CD4-positive, alpha-beta T cell treated with Interferon alpha-2 for 1 hour (primary cell): ENCODE measurements at regions not wholly inside any gene's neighbourhood (a gene's known extent, or its start where the extent isn't known, plus 50 kb on each side); places are given as distances from the start of the nearest gene placed in this dataset.
"Not testable (repeated sequence)": the region's sequence is repeated elsewhere in the genome, so short reads cannot be mapped to it uniquely, and the experiment has no call there.

Experiments used
- DNase-seq, 2 donors: peaks; one replicate each; pipeline ENCODE4 v3.0.0-alpha.2; 2020 to 2022

DNA sequence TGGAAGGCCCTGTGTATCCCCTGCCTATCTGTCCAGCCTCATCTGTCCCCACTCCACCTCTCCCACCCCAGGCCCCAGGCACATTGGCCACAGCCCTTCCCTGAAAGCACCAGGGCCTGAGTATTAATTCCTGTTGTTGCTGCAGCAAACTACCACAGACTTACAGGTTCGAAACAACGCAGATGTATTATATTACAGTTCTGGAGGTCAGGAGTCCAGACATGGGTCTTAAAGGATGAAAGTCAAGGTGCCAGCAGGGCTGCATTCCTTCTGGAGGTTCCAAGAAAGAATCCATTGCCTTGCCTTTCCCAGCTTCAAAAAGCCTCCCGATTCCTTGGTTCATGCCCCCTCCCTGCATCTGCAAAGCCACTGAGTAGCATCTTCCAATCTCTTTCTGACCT, 78.7 kb upstream of the LAPTM4A start:
- no peak for DNase-seq

DNA sequence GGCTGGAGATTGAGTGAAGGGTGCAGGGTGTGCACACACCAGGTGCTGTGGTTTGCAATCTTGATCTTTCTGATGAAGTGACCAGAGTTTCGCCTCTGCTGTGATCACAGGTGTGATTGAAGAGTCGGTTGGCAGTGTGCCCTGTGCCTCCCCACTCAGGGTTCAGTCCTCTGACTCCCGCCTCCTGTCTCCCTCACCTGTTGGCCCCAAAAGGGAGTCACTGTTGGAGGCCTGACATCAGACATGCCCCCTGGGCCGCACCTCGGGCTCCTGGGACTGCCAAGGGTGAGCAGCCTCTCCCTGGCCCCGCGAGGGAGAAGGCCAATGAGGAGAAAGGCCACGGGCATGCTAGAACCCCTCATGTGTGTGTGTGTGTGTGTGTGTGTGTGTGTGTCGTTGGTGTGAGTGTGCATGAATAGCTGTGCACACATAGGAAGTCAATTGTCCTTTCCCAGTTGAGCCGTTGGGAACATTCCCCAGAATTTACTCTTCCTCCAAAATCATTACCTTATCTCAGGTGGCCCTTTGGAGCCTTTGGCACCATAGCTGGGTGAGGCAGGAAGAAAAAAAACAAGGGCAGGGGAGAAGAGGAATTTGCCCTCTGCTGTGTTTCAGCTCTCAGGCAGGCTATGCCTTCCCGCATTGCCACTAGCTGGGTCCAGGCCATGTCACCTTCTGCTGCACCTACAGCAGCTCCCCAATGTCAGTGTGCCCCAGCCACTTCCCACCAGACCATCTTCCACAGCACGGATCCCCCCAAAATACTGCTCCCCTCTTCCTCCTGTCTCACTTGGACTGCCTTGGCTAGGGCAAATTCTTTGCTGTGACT, 78.1 kb upstream of the LAPTM4A start:
- no peak for DNase-seq

DNA sequence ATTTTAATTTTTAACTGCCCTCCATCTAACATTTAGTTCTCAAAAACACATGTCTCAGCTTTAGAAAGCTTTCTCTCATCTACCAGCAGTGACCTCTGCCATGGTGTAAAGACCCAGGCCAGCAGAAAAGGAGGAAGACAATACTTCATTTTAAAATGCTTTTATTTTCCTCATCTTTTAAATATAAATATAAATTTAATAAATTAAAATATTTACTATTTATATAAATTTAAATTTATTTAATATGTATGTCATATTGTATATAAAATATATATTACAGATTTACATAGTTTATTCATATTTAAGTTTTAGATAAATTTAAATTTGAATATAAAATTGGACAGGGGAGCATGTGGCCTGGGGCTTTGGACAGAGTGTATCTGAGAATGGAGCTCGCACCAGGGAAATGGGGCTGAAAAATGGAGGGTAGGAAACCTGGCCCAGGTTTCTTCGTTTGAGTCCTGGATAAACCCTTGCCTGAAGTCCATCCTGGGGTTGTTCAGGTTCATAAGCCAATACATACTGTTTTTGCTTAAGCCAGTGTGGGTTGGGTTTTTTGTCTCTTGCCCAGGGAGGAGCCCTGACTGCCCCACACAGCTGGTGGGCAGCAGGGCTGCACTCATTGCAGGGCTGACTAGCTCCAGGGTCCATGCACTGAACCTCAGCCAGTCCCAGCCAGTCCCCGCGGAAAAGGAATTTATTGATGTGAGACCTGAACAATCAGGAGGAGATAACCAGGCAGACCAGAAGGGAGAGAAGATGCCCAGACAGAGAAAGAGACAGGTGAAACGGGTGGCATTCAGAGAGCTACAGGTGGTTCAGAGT, 77.3 kb upstream of the LAPTM4A start:
- DNase-seq, result no peak

DNA sequence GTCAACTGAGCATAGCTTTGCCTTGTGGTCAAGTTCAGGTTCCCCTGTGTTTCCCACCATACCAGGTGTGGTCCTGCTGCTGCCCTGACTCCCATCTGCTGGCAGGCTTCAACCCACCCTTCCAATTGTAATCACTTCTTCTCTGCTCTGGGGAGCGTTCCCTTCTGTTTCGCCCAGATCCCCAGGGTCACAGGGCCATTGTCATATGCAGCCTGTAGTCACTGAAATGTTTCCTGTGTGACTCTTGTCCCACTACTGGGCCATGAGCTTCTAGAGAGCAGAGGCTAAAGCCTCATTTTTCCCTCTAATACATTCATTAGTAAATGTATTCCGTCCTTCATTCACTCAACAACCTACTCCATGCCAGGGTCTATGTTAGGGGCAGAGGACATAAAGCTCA, 75.0 kb upstream of the LAPTM4A start:
- DNase-seq, result no peak

DNA sequence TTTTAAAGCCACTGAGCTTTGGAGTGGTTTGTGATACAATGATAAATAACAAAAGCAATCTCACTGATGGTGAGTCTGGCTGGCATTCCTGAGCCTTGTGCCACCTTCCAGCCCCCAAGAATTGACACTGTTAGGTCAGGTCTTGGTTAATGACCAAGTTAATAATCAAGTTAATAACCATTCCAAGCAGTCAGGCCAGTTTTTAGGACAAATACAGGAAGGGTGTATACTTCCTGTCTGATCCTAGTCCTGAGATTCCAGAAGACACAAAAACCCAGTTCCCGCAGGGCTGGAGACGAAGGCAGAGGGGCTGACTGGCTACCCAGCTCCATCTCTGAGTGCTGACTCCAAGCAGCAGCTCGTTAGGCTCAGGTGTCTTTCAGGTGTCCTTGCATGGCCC, 74.6 kb upstream of the LAPTM4A start:
- DNase-seq, result no peak

DNA sequence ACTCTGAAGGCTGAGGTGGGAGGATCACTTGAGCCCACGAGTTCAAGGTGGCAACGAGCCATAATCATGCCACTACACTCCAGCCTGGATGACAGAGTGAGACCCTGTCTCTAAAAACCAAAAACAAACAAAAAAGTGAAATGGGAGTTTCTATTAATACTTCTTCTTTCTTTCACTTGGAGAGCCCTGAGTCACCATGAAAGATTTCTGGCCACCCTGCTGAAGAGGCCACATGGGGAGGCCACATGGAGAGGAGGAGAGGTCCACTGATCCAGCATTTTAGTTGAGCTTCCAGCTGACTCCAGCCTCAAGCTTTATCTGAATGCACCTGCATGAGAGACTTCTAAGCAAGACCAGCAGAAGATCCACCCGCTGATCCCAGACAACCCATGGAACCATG, 74.2 kb upstream of the LAPTM4A start:
- DNase-seq, result no peak

DNA sequence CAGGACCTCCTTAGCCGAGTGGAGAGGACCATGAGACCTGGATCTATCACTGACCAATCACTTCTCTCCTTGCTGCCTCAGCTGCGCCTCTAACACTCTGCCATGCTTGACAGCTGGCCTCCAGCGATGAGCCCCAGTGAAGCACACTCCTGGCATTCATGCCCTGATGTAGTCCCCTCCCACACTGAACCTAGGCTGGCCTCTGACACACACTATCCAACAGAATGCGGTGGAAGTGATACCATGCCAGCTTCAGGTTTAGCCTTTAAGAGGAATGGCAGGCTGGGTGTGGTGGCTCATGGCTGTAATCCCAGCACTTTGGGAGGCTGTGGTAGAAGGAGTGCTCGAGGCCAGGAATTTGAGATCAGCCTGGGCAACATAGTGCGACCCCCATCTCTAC, 73.7 kb upstream of the LAPTM4A start:
- no peak for DNase-seq

DNA sequence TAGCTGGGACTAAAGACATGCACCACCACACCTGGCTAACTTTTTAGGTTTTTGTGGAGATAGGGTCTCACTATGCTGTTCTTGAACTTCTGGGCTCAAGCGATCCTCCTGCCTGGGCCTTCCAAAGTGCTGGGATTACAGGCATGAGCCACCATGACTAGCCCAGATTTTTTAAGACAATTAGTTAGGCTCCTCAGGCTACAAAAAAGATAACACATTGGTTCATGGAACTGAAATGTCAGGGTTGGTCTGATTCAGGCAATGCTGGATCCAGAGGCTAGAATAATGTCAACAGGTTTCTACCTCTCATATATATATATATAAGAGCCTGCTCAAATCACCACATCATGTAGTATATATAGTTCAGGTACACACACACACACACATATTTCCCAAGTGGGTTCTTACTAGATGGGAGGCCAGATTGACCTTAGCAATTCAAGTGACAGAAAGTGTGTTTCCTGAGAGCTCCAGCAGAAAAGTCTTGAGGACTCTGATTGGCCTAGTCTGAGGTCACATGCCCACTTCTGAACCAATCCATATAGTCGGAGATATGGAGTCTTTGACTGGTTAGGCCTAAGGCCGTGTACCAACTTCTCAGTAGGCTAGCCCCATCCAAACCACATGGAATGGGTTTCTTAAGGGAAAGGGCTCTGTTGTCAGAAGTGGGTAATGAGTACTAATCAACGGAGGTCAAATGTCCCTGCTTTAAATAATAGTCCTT, 72.6 kb upstream of the LAPTM4A start:
- no peak for DNase-seq

DNA sequence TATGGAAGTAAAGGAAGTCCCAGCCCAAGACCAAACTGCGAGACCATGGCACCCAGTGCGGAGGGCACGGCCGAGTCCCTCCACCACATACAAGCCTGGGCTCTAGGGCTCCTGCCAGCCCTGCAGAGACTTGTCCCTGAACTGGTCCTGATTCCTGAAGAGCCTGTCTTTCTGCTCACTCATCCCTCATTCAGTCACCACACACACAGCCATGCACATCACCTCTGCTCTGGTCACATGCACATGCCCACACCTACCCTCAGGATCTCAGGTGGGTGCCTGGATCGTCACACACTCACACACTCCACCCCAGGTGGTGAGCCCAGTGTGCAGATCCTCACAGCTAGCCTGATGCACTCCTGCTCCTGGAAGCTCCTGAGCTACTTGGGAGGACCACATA, 71.4 kb upstream of the LAPTM4A start:
- no peak for DNase-seq

DNA sequence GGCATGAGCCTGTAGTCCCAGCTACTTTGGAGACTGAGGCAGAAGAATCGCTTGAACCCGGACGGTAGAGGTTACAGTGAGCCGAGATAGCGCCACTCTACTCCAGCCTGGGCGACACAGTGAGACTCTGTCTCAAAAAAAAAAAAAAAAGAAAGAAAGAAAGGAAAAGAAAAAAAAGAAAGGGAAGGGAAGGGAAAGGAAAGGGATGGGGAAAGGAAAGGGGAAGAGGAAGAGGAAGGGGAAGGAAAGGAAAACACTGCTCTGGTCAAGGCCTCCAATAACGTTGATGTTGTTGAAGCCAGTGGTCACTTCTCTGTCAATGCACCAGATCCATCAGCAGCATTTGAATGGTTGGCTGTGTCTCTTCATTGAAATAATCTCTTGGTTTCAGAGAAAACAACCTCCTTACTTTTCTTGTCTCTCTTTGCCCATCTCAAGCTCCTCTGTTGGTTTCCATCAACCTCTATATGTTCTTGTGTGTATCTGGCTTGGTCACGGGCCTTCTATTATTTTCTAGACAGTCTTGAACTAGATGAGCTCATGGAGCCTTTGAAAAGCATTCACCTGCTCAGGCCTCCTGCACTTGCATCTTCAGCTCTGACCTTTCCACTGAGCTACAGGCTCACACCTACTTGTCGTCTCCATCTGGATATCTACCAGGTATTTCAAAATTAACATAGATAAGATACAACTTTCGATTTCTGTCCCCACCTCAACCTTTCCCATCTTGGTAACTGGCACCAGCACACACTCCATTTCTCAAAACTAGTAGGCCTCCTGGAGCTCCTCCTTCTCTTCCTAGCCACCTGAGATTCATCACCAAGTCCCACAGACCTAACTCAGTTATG, 69.4 kb upstream of the LAPTM4A start:
- DNase-seq, result no peak

DNA sequence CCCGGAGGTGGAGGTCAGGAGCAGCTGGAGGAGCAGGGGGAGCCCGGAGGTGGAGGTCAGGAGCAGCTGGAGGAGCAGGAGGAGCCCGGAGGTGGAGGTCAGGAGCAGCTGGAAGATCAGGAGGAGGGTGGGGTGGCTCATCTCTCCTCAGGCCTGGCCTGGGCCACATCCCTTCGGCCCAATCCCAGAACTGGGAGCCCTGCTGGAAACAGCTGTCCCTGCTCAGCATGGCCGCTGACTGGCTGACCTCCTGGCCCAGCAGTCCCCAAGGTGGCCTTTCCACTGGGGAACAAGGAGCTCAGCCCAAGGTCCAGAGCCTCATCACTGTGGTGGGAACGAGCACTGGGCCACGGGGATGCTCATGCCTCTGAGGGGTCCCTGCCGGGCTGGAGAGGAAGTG, 66.6 kb upstream of the LAPTM4A start:
- no peak for DNase-seq

DNA sequence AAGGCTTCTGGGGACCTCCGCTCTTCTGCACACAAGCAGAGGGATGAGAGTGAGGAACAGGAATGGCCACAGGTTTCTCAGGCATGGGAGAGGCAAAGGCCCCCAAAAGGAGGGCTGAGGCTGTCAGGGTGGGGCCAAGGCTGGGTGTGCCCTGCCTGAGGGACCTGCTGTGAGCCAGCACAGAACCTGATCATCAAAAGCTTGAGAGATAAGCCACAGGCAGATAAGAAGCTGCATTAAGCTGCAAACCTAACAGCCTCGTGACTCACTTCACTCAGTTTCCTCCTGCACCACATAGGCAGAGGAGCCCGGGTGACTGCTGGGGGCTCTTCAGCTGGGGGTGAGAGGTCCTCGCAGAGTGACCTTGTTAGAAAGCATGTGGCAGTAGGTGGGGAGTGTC, 64.5 kb upstream of the LAPTM4A start:
- DNase-seq, result no peak

DNA sequence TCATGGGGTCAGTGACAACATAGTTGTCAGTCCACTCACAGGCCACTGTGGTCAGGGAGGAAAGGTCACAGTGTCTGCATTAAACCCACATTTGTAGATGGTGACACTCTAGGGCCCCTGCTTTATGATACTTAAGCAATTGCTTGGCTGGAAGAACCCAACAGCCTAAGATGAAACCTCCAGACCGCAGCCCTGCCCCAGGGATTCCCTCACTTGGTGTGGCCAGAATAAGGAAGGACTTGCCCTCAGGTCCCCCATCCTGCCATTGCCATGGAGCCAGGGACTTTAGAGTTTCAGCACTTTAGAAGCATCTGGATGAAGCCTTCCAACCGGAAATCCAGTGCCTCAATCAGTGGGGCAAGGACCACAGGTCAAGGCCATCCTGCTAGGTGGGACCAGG, 63.9 kb upstream of the LAPTM4A start:
- DNase-seq, result no peak

DNA sequence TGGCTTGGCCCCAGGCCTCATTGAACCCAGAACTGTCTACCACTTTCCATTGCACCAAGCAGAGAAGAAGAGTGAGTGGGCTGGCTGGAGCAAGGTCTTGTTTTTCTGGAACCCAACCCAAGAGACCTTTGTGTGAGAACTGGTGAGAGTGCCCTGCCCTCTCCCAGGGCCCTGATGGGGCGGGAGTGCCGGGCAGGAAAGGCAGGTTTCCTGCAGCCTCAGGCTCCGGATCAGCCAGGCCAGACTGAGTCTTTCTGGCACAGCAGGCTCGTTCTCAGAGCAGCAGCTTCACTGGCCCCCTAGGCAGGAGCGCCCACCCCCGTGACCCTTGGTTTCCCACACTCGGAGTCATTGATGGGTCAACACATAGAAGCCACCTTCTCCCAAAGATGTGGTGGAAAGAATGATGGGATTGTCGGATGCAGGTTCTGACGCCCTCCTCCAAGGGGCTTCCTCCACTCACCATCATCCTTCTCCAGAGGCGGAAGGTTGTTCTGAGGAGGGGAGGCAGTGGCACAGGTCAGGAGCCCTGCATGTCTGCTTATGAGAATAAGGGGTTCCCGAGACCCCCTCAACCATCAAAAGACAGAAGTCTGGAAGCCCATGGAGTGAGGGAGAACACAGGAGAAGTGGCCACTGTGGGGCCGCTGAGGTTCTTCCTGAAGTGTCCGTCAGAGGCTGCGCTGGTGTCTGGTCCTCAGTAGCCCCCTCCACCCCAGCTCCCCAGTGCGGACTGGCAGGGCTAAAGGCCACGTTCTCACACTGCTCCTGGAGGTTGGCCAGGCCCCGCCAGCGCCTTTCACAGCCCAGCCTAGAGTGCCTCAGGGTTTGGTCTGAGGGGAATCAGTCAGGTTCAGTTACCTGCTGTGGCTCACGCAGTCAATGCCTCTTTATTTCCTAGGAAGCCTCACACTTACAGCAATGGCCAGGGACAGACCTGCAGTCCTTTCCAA, 62.8 kb upstream of the LAPTM4A start:
- DNase-seq, result no peak

DNA sequence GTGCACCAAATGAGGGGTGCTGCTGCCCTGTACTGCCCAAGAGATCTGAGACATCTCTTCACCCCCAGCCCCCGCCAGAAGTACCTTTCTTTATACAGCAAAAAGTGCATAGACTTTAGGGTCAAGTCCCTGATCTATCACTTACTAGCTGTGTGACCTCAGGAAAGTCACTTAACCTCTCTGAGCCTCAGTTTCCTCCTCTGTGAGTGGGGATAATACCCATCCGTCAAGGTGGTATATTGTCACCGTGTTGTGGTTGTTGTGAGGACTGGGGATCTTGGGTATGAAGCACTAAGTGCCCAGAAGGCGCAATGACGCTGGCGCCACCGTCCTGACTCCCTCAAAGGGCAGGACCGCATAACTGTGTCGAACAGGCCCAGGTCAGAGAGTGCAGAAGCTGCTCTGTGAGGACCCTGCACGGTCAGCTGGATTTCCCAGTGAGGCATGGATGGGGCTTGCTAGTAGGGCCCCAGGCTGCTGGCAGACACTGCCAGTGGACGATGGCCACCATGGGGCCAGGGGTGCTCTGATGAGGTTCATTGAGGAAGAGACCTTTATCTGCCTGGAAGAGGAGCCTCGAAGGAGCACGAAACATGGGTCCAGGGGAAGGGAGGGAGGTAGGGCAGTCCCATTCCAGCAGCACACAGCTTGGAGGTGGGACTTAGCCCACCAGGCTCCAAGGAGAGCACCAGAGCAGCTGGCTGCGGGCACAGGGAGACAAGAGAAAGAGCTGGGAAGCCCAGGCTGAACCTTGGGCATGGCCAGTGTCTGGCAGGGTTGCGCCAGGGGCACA, 61.8 kb upstream of the LAPTM4A start:
- no peak for DNase-seq

DNA sequence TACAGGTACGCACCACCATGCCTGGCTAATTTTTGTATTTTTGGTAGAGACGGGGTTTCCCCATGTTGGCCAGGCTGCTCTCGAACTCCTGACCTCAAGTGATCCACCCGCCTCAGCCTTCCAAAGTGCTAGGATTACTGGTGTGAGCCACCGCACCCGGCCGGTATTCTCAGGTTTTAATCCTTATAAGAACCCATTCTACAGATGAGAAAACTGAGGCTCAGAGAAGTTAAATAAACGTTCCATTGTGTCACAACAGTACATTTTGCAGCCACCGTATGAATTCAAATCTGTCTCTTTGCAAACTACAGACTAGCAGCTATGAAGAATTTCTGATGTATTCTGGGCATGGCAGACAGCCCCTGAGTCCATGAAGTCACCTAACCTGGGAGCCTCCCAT, 60.9 kb upstream of the LAPTM4A start:
- not testable (repeated sequence) for DNase-seq

DNA sequence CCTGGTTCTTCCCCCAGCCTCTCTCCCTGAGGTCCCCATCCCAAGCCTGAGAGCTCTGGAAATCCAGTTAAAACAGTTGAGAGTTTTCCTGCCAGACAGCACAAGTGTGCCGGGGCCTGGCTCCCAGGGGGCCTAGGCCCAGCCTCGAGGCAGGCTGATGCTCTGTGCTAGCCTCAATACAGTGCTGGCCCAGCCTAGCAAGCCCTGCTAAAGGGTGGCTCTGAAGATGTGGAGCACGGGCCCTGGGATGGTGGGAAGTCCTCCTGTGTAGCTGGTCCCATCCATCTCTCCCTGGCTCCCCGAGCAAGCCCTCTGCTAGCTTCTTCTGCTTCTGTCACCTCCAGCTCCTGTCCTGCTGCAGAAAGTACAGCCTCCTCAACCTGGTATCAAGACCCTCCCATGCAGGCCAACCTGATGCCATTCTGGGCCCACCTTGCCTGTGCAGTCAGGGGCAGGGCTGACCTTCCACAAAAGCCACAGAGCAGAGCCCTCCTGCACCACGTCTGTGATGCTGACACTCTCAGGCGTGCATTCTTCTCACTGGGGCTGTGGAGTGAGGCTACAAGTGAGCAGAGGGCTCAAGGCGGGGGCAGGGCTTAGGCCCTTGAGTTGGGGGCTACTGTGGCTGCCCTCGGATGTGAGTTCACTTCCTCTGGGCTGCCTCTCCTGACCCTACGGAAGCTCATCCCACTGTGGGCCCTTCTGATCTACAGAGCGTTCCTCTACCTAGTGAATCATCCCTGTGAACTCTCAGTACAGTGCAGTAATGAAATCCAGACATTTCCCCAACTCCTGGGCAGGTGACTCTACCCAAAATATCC, 60.1 kb upstream of the LAPTM4A start:
- no peak for DNase-seq

DNA sequence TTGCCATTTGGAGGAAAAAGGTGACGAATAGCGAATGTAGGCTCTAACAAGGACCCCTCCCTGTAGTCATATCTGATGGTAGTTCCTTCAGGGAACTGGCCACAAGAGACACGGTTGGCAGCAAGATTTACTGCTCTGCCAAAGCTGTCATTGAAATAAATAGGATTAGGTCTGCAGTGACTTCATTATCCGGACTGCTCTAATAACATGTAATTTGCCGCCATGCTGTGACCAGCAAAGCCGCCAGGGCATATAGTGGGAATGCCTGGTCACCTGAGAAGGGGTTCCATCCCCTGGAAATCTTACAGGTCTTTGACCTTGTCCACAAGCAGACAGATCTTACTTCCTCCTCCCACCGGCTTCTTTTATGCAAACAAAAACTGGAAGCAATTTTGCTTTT, 59.4 kb upstream of the LAPTM4A start:
- no peak for DNase-seq

DNA sequence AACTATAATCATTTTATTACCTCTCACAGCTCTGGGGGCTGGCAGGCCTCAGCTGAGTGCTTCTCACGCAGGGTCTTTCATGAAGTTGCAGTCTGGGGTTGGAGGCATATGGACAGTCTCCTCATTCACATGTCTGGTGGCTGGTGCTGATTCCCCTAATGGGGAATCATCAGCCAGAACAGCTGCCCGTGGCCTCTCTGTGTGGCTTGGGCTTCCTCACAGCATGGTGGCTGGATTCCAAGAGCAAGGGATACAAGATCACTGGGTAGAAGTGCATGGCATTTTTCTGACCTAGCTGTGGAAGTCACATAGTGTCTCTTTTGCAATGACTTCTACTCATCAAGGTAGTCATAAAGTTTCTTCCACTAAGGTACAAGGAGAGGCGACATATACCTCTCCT, 59.0 kb upstream of the LAPTM4A start:
- DNase-seq, result no peak
